Heart right ventricle (tissue), 16 donors: ENCODE measurements at regions not wholly inside any gene's neighbourhood (a gene's known extent, or its start where the extent isn't known, plus 50 kb on each side); places are given as distances from the start of the nearest gene placed in this dataset.

Experiments
- ATAC-seq, 8 donors: fragments of 200-7000 bp; cut with Tn5 transposase; one replicate each; pipeline ENCODE4 v1.9.1; 2020; ENCODE audit warnings: mild to moderate bottlenecking in 8 of 8, moderate library complexity in 8 of 8, moderate number of reproducible peaks in 1 of 8
- DNase-seq, 2 donors: peaks; one replicate each; pipeline ENCODE4 v3.0.0-alpha.2; 2020
- H3K27ac ChIP-seq, 10 donors: fragments of 200-600 bp; sonication (generic) in 2 of 10; one replicate each; pipeline versions ENCODE4 v1.5.0 to v1.8.0; 2020 to 2022; ENCODE audit warnings: mild to moderate bottlenecking in 3 of 10
- H3K27me3 ChIP-seq, 7 donors: fragments of 200-600 bp; one replicate each; pipeline ENCODE4 v1.8.0; 2021 to 2022; ENCODE audit warnings: mild to moderate bottlenecking in 2 of 7
- H3K36me3 ChIP-seq, 9 donors: fragments of 200-600 bp; sonication (generic) in 1 of 9; one replicate each; pipeline versions ENCODE4 v1.5.0 to v1.8.0; 2020 to 2022; ENCODE audit warnings: mild to moderate bottlenecking in 2 of 9
- H3K4me1 ChIP-seq, 9 donors: fragments of 200-600 bp; sonication (generic) in 1 of 9; one replicate each; pipeline versions ENCODE4 v1.5.0 to v1.8.0; 2020 to 2022; ENCODE audit warnings: mild to moderate bottlenecking in 4 of 9
- H3K4me3 ChIP-seq, 10 donors: fragments of 200-600 bp; sonication (generic) in 2 of 10; one replicate each; pipeline versions ENCODE4 v1.5.0 to v1.8.0; 2020 to 2022; ENCODE audit warnings: mild to moderate bottlenecking in 7 of 10, moderate library complexity in 2 of 10
- H3K9me3 ChIP-seq, 11 donors: fragments of 200-600 bp in 10 of 11; sonication (generic) in 2 of 11; one replicate each; pipeline versions ENCODE4 v1.5.0 to v1.8.0; 2013 to 2022; ENCODE audit warnings: mild to moderate bottlenecking in 2 of 11, control low read depth in 1 of 11, moderate library complexity in 1 of 11
- WGBS, 2 donors: extraction: QIAGEN DNeasy Blood & Tissue Kit; methylation state at CpG; one replicate each; pipeline ENCODE4 v1.1.7; 2013; ENCODE audit warnings: inconsistent platforms in 1 of 2; 5-methylcytosine and 5-hydroxymethylcytosine counted together
- intact Hi-C, 10 donors: fragments of 100-400 bp; cut with DNase I; formaldehyde crosslinking; loops; one replicate each; pipeline versions ENCODE4 v1.11.1 to v1.14.2; 2022
- TF ChIP-seq, protein P1 (sequence below), 9 donors: fragments of 200-600 bp; sonication (generic) in 2 of 9; IDR thresholded peaks; one replicate each; pipeline versions ENCODE4 v1.5.0 to v1.8.0; 2021 to 2022; ENCODE audit warnings: antibody characterized with exemption in 9 of 9, mild to moderate bottlenecking in 5 of 9, moderate library complexity in 1 of 9
- donor health status: Arrhythmogenic right ventricular cardiomyopathy.
- donor health status: ischemic (EF 13 %, LVEDD 7.1; RV severe dilation, severe dysfunction).
- donor health status: healthy with polysubstance abuse.
- donor health status: DM: no; HTN: yes; CAD: no.
- donor health status: DM: no; HTN: no; CAD: no.
- donor health status: ischemic (EF 25% LVEDD 6.9; RV normal size, moderate dysfunction).
- donor health status: ischemic (EF 25% LVEDD 5.7; RV mildly dilated, moderate dysfunction).
- donor health status: healthy.
- donor health status: DM: yes; HTN: yes; CAD: no.
- donor health status: Ischemic cardiomyopathy.
- donor health status: ischemic (EF 35%, LVEDD 5.7; RV mildly dilated, moderate dysfunction).
- donor health status: nonischemic (EF 11% LVEDD 7.7; RV severe dilation, severe dysfunction).
- donor health status: DM: yes; HTN: yes; CAD: no.
- donor health status: PGD.
- donor health status: ischemic (EF 29% LVEDD 5.4; RV normal size, mild dysfunction).
- donor health status: nonischemic (EF 23%, LVEDD 6.1; RV moderate dilation, normal function).

DNA sequence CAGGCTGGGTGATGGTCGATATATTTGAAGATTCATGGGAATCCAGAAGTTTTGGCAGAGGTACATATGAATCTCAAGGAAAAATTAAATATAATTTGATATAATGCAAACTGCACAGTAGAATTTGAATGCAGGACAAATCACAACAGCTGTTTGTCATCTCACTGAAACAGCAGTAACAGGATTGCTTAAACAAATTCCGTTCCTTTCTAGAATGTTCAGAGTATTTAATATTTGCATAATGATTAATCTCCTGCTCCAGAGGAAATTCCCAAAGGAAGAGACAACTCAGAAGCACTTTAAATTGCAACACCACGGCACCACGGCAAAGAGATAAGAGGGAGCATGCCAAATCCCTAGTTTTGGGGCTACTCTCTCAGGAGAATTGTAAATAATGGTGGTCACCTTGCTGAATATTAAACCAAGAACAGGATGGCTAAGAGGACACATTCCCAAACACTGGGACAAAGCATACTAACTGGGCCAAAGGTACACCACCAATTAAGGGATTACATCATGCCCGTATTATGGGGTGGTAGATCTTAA, 67.8 kb upstream of the MAP4K3 start:
- ATAC-seq (peak in 7 of 8 donors; percentile 31 to 68 (median 48)), DNase-seq (no peak)
- H3K36me3 ChIP-seq: no peaks in the 10 kb centered on the region
- TF ChIP-seq, protein P1, sequence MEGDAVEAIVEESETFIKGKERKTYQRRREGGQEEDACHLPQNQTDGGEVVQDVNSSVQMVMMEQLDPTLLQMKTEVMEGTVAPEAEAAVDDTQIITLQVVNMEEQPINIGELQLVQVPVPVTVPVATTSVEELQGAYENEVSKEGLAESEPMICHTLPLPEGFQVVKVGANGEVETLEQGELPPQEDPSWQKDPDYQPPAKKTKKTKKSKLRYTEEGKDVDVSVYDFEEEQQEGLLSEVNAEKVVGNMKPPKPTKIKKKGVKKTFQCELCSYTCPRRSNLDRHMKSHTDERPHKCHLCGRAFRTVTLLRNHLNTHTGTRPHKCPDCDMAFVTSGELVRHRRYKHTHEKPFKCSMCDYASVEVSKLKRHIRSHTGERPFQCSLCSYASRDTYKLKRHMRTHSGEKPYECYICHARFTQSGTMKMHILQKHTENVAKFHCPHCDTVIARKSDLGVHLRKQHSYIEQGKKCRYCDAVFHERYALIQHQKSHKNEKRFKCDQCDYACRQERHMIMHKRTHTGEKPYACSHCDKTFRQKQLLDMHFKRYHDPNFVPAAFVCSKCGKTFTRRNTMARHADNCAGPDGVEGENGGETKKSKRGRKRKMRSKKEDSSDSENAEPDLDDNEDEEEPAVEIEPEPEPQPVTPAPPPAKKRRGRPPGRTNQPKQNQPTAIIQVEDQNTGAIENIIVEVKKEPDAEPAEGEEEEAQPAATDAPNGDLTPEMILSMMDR (IDR thresholded peaks at IDR 0.05): no peak
- peak overlapping the region in 3 of 10 donors; percentile 2 to 13 (median 3) for H3K4me3 ChIP-seq
- peaks cover 2 to 64% (median 48%) of the 10 kb centered on the region in 9 donors for H3K4me1 ChIP-seq
- peak overlapping the region in 9 of 10 donors; percentile 29 to 86 (median 72) for H3K27ac ChIP-seq
- H3K27me3 ChIP-seq: no peaks in the 10 kb centered on the region
- intact Hi-C loops: loop anchor here in 3 of 10 donors (5.0 kb wide), 2 partner anchors 68 to 123 kb away; partner anchors contain the start of gene MAP4K3 (in 2 of the 3)
- WGBS, 2 donors: 15 to 18% methylated on average over 5 of the region's 5 CpGs
- no peaks in the 10 kb centered on the region for H3K9me3 ChIP-seq

DNA sequence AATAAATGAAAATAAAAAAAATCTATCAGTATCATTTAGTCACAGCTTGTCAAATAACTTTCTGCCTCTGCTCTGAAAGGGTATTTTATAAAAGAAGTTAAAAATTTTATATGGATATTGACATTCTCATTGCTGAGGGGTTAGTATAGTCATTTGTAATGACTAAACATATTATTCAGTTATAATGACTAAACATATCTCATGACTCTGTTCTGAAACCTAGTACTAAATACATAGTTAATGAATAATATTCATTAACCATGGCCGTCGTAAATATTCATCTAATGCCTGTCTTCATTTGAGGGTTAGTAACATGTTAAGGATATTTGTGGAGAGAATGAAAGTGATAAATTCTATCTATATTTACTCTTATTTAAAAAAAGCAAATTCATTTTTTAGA, 69.1 kb upstream of the MAP4K3 start:
- peak overlapping the region in 3 of 10 donors; percentile 83 to 86 (median 83) for H3K27ac ChIP-seq
- ATAC-seq (no peak), DNase-seq (no peak)
- 70 to 95% methylated on average over 2 of the region's 2 CpGs for WGBS, 2 donors
- peaks cover 2 to 64% (median 45%) of the 10 kb centered on the region in 9 donors for H3K4me1 ChIP-seq
- H3K9me3 ChIP-seq: no peaks in the 10 kb centered on the region
- H3K4me3 ChIP-seq: no peak overlapping the region
- no peaks in the 10 kb centered on the region for H3K27me3 ChIP-seq
- TF ChIP-seq, protein P1 (IDR thresholded peaks at IDR 0.05): no peak
- intact Hi-C loops: loop anchor here in 2 of 10 donors (5.0 kb wide), 2 partner anchors 69 to 124 kb away; partner anchors contain the start of gene MAP4K3 (in 1 of the 2)
- no peaks in the 10 kb centered on the region for H3K36me3 ChIP-seq

DNA sequence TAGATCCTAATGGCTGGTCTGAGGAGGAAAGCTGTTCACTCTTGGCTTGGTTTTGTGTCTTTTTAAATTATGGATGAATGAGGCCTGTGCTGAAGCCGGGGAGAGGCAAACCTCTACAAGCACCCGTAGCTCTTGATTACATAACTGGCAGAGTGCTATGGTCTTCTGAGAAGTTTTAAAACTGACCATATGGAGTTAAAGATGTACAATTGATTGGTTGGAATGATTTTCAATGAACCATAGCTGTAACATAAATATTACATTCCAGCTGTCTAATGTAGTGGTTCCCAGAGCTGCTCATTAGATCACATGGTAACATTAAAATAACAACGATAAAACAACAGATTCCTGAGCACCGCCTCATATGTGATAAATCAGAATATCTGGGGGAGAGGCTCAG, 71.1 kb upstream of the MAP4K3 start:
- no peaks in the 10 kb centered on the region for H3K27me3 ChIP-seq
- intact Hi-C loops: loop anchor here in 2 of 10 donors (5.0 kb wide), 2 partner anchors 71 to 126 kb away; partner anchors contain the start of gene MAP4K3 (in 1 of the 2)
- 68 to 74% methylated on average over 4 of the region's 4 CpGs for WGBS, 2 donors
- no peak for DNase-seq
- no peaks in the 10 kb centered on the region for H3K36me3 ChIP-seq
- no peak overlapping the region for H3K4me3 ChIP-seq
- H3K27ac ChIP-seq: peak overlapping the region in 1 of 10 donors; percentile 17
- H3K9me3 ChIP-seq: no peaks in the 10 kb centered on the region
- no peak for ATAC-seq
- H3K4me1 ChIP-seq: peaks cover 9 to 83% (median 65%) of the 10 kb centered on the region in 9 donors
- TF ChIP-seq, protein P1 (IDR thresholded peaks at IDR 0.05): no peak

DNA sequence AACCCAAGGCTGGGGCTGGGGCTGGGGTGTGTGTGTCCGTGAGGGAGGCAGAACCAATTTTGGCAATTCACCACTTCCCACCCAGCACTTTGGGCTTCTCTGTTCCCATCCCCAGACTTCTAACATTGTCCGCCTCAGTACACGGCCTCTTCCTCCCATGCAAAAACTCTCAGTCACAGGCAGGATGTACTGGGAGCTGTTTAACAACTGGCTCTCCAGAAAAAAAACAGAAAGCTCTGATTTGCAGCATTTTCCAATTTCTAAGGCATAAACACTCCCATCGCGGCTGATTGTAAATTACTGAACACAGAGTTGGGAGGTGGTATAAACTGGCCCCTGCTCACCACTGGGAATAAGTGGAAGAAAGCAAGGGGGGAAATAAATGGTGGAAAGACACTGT, 73.1 kb upstream of the MAP4K3 start:
- Histone ChIP-seq H3K9me3 (no peaks in the 10 kb centered on the region), H3K4me1 (peaks cover 17 to 83% (median 71%) of the 10 kb centered on the region in 9 donors), H3K4me3 (no peak overlapping the region), H3K27me3 (no peaks in the 10 kb centered on the region), H3K36me3 (no peaks in the 10 kb centered on the region), H3K27ac (peak overlapping the region; percentile 36 to 90 (median 62))
- DNase-seq (no peak), ATAC-seq (peak in 5 of 8 donors; percentile 40 to 66 (median 51))
- TF ChIP-seq, protein P1 (IDR thresholded peaks at IDR 0.05): no peak
- intact Hi-C loops: loop anchor here (5.0 to 10.0 kb wide), 9 partner anchors 43 to 215 kb away; partner anchors contain the start of gene MAP4K3 (in 3 of the 10)
- whole genome bisulfite sequencing, 2 donors: 49 to 50% methylated on average over 5 of the region's 5 CpGs
